Fibroblast of pulmonary artery (primary cell): ENCODE measurements at regions not wholly inside any gene's neighbourhood (a gene's known extent, or its start where the extent isn't known, plus 50 kb on each side); places are given as distances from the start of the nearest gene placed in this dataset.
"Not testable (repeated sequence)": the region's sequence is repeated elsewhere in the genome, so short reads cannot be mapped to it uniquely, and the experiment has no call there.

Source experiments
- DNase-seq: peaks from one replicate; pipeline ENCODE4 v3.0.0-alpha.2; 2010; ENCODE audit warnings: low read depth
- H3K4me3 ChIP-seq: replicated peaks from 2 replicates; pipeline ENCODE4 v1.5.1; 2011; ENCODE audit warnings: low read depth, mild to moderate bottlenecking, control low read depth, low read length, moderate library complexity
- CTCF ChIP-seq: IDR thresholded peaks from 2 replicates; pipeline ENCODE4 v1.5.1; 2011; ENCODE audit warnings: mild to moderate bottlenecking, control low read depth, low read length, inconsistent platforms; ENCODE audit errors: missing control alignments

GRCh38 chr5:168092209-168093185, 198.9 kb upstream of the WWC1 start:
- DNase-seq: no peak
- no peak overlapping the region for H3K4me3 ChIP-seq
- no peak for TF ChIP-seq CTCF

GRCh38 chr5:168093200-168093910, 198.1 kb upstream of the WWC1 start:
- no peak for DNase-seq
- TF ChIP-seq CTCF: no peak
- H3K4me3 ChIP-seq: no peak overlapping the region

GRCh38 chr5:168096525-168096924, 194.9 kb upstream of the WWC1 start:
- no peak for DNase-seq
- no peak for TF ChIP-seq CTCF

GRCh38 chr5:168097876-168098653, 193.4 kb upstream of the WWC1 start:
- H3K4me3 ChIP-seq: no peak overlapping the region
- no peak for TF ChIP-seq CTCF
- DNase-seq: no peak

More at GRCh38 chr5:168096525-168096924, 194.9 kb upstream of the WWC1 start:
- H3K4me3 ChIP-seq: no peak overlapping the region

GRCh38 chr5:168101352-168101751, 190.1 kb upstream of the WWC1 start:
- no peak overlapping the region for H3K4me3 ChIP-seq
- DNase-seq: no peak
- no peak for TF ChIP-seq CTCF

- not testable (repeated sequence) for DNase-seq, H3K4me3 ChIP-seq
These were observed 188.4 kb upstream of the WWC1 start for GRCh38 chr5:168103018-168103417.

GRCh38 chr5:168104350-168104749, 187.1 kb upstream of the WWC1 start:
- TF ChIP-seq CTCF: no peak
- no peak overlapping the region for H3K4me3 ChIP-seq
- no peak for DNase-seq
